GM18505 (cell line): ENCODE measurements at regions not wholly inside any gene's neighbourhood (a gene's known extent, or its start where the extent isn't known, plus 50 kb on each side); places are given as distances from the start of the nearest gene placed in this dataset.
"Not testable (repeated sequence)": the region's sequence is repeated elsewhere in the genome, so short reads cannot be mapped to it uniquely, and the experiment has no call there.

Experiments
- ATAC-seq: cut with Tn5 transposase; IDR thresholded peaks from one replicate; pipeline ENCODE4 v1.9.1; 2021; ENCODE audit not compliant: unreplicated experiment
- POLR2A ChIP-seq: IDR thresholded peaks from 4 replicates; pipeline ENCODE4 v1.6.1; 2011; ENCODE audit warnings: borderline replicate concordance; ENCODE audit not compliant: insufficient read depth, insufficient read length; ENCODE audit errors: extremely low read depth

DNA sequence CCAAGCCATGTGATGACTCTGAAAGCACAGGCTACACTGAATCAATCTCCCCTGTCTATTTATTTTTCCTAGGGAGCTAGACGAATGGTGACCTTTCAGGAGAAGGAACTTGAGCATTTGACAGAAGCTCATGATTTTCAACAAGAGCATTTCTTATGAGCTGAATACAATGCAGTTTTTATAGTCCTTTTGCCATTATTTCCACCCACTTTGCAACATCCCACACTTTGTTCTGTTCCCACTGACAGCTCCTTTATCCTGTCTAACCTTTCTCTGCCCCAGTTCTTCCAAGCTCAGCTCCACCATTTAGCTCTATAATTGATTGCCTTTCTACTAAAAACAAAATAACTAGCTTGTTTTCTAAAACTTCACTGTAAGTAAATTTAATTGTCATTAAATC, 91.9 kb upstream of the PRSS1 start:
- no peak for TF ChIP-seq POLR2A

DNA sequence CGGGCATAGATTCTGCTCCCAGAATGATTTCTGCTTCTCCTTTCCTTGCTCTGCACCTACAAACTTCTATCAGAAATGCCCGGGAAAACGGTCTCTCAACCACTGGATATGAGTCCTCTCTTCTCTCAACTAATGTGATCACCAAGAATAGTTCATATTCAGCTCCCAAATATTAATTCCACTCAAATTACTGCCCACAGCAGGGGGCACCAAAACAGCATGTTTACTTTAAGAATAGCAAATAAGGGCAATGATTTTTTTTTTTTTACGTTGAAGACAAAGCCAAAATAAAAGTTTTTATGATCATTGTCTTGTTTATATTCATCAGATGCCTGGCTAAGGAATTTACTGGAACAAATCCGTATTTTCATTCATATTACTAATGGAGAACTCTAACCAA, 94.9 kb upstream of the PRSS1 start:
- no peak for ATAC-seq
- TF ChIP-seq POLR2A = no peak

More for the DNA sequence above, 91.9 kb upstream of the PRSS1 start:
- no peak for ATAC-seq

DNA sequence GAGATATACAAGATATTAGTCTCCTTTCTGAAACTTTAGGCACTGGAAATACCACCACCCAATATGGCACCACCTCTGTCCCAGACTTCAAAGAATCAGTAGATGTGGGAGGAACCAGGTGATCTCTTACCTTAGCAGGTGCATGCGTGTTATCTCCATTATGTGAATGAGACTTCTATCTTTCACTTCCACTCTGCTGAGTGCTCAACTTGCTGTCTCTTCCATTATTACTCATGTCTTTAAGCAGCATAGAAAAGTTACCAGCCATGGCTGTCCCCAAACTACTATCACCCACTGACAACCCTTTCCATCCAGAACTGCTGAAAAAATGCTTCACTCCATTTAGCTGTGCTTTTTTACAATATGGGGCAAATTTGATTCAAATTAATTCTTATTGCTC, 101.5 kb upstream of the PRSS1 start:
- TF ChIP-seq POLR2A = no peak
- no peak for ATAC-seq

DNA sequence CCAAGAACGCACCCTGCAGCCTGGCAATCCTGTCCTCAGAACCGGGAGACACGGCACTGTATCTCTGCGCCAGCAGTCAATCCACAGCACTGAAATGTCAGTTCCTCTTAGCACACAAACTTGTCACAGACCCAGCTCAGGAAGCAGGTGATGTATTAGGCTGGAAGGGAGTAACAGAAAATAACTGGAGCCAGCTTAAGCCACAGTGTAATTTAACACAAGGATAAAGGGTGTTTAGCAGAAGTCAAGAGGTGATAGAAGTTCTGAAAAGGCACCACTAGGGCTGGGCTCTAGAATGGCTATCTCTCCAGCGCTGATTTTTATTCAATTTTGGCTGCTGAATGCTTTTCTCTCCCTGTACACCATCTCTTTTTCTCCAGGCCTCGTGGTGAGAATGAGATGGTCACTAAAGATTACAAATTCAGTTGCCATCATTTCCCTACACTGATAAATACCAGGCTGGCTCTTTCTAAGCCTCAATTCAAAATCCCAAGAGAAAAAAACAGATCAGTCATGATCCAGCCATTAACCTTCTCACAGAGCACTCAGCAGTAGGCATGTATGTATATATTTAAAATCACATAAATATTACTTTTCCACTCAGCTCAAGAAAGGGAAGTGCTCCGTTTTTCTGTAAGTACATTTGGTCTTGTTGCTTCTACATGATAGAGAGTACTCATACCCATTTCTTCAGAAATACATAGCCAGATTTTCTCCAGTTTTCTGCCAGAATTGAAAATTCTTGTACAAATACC, 102.7 kb upstream of the PRSS1 start:
- TF ChIP-seq POLR2A = no peak
- no peak for ATAC-seq

DNA sequence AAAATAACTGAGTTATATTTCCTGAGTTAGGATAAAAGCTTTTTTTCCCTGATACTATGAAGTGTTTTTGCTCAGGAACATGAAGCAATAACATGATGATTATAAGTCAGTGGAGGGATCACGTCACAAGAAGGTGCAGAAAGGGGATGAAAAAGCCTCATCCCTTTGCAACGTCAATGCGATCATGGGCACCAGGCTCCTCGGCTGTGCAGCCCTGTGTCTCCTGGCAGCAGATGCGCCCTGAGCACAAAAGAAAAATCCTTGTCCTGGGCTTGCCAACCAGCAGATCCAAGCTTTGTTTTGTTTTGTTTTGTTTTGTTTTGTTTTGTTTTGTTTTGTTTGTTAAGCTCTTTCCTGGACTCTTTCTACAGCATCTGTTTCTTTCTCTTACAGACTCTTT, 103.5 kb upstream of the PRSS1 start:
- no peak for ATAC-seq
- TF ChIP-seq POLR2A = no peak

DNA sequence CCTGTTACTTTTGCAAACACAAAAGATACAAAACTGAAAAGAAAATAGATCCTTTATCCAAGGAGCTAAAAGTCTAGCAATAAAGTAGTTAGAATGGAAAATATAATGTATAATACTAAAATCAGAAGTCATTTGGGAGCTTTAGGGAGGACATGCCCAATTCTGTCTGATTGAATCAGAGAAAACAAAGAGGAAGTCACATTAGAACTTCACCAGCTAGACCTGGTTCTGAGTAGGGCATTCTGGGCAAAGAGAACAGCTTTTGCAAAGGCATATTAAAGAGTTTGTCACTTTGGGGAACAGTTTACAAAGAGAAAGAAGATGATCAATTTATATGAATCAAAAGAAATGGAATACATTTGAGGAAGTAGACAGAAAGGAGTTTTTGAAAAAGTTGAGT, 107.0 kb upstream of the PRSS1 start:
- no peak for ATAC-seq
- TF ChIP-seq POLR2A = no peak

DNA sequence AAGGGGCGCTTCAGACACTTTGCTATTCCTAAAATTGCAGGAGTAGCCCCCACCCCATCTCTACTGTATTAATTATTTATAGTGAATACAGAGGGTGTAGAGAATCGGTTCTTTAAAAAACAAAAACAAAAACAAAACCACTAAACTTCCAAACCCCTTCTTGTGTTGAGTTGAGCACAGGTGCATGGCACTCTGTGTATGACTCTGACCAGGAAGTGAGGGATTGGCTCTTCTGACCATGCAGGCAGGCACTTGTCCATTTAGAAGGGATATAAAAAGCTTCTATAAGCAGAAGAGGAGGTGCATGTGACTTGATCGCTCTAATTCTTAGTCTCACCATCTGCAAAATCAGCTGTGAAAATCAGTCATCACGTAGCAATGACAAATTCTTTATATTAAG, 108.0 kb upstream of the PRSS1 start:
- ATAC-seq = not testable (repeated sequence)

DNA sequence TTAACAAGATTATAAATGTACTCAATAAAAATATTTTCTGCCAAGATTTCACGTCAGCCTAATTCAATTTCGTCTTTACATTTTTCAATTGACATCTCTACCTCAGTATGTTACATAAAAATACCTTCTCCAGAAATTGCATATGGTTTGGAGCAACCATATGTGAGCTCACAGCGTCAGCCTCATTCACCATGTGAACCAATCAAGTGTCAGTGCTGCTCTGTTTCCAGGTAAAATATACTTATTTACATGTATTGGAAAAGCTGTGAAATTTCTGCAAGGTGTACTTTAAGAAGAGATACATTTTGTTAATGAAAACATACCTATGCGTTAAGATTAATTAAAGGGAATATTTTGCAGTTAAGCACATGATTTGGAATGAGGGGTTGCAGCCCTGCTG, 110.7 kb upstream of the PRSS1 start:
- no peak for ATAC-seq
- no peak for TF ChIP-seq POLR2A

DNA sequence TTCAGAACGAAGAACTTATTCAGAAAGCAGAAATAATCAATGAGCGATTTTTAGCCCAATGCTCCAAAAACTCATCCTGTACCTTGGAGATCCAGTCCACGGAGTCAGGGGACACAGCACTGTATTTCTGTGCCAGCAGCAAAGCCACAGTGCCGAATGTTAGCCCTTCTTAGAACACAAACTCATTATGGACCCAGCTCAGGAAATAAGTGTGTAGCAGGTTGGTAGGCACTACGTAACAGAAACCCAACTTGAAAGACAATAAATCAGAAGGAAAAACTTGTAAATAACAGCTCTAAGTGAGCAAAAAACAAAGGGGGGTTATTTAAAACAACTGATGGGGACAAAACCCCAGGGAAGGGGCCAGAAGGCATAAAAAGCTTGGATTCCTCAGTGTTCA, 112.0 kb upstream of the PRSS1 start:
- no peak for TF ChIP-seq POLR2A
- no peak for ATAC-seq

DNA sequence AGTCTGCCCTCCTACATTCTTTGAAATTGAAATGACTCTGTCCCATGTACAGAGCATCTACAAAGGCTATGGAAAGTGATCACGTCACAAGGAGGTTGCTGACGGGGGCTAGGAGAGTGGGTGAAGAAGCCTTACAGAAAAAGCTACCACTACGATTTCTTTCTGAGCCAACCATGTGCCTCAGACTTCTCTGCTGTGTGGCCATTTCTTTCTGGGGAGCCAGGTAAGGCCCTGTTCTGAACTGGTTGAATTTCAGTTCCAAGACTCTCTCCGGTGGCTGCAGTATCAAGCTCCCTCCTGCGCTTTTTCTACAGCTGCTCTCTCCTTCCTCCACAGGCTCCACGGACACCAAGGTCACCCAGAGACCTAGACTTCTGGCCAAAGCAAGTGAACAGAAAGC, 112.5 kb upstream of the PRSS1 start:
- no peak for TF ChIP-seq POLR2A
- no peak for ATAC-seq

DNA sequence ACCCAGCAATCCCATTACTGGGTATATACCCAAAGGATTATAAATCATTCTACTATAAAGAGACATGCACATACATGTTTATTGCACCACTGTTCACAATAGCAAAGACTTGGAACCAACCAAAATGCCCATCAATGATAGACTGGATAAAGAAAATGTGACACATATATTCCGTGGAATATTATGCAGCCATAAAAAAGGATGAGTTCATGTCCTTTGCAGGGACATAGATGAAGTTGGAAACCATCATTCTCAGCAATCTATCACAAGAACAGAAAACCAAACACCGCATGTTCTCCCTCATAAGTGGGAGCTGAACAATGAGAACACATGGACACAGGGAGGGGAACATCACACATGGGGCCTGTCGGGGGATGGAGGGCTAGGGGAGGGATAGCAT, 113.2 kb upstream of the PRSS1 start:
- not testable (repeated sequence) for ATAC-seq

DNA sequence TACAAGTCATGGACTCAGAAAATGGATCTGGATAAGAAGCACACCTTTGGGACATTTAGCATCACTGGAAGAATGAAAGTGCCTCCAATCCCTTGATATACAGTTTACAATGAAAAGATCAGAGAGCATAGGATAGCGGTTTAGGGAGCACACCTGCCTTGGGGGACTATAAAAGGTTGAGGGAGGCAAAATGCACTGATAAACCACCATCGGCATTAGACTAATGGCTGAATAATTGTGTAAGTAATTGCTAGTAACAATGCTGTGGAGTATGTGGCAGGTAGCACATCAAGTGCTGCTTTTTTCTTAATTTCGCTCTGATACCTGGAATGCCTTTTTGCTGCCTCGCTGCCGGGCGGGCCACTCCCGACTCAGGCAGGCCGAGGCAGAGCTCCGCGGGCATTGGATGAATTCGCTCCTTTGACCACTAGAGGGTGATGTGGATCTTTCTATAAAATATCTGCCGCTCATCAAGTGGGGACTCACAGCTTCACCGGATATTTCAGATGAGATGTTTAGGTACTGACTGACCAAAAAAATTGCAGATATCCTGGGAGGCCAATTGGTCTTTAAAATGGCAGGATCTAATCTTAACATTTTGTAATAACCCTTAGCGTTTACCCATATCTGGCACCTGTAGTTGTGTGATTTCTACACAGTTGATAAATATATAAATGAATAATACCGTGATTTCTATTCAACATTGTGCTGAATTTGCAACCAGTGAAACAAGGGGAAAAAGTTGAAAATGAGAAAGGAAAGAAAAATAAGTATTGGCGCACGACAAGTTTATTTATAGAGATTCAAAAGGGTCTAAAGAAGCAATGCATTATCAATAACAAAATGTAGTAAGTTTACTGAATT, 116.8 kb upstream of the PRSS1 start:
- TF ChIP-seq POLR2A = no peak
- ATAC-seq = peak; percentile 93

DNA sequence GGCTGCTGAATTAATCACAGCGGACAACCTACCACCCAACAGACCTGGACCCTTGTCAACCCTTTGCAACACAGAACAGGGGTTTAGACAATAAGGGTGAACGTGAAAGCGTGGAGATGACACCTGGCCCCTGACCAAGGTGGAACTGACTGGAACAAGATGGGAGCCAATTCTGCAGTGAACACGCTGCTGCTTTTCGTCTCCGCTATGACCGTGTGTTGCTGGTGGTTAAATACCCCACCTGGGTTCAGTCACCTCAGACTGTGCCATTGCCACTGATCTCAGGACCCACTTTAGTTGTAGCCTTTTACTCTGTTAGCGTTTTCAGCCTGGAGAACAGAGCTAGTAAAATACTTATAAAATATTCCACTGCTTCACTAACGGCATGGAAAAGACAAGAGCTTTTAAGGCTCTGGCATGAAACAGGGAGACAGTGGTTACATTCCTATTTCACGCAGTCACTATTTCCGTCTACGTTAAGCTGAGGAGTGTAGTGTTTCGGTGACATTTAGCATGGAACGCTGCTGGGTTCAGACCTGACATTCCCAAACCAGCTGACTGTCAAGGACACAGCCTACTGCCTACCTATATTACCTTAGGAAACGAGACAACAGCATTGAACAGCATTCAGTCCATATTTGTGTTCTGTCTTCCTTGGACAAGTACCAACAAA, 119.5 kb upstream of the PRSS1 start:
- no peak for TF ChIP-seq POLR2A
- ATAC-seq = no peak

DNA sequence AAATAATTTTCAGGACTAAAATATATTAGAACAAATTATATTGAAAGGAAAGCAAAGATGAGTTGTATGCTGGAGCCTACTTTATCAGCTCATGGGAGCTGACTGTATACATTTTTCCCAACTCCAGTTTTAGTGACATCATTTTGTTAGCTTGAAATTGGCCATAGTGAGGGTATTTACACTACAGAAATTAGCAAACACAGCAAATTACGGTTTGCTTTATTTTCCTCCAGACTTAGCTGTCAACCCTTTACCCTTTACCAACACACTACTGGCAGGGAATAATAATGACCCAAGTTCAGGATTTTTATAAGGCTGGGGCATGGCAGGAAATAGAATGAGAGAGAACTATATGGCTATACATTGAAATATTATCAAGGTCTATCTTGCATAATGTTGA, 120.3 kb upstream of the PRSS1 start:
- no peak for TF ChIP-seq POLR2A
- no peak for ATAC-seq

DNA sequence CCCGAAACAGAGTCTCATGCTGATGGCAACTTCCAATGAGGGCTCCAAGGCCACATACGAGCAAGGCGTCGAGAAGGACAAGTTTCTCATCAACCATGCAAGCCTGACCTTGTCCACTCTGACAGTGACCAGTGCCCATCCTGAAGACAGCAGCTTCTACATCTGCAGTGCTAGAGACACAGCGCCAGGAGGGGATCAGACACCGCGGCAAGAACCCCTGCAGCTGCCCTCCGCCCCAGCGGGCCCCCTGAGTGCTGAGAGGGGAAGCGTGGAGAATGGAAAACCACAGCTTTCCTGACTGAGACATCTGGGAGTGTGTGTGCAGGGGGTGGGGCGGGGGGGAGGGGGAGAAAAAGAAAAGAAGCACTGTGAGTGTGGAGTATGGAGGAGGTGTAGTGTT, 122.0 kb upstream of the PRSS1 start:
- ATAC-seq = not testable (repeated sequence)
